ENCODE measurements at regions not wholly inside any gene's neighbourhood (a gene's known extent, or its start where the extent isn't known, plus 50 kb on each side); places are given as distances from the start of the nearest gene placed in this dataset.

DNA sequence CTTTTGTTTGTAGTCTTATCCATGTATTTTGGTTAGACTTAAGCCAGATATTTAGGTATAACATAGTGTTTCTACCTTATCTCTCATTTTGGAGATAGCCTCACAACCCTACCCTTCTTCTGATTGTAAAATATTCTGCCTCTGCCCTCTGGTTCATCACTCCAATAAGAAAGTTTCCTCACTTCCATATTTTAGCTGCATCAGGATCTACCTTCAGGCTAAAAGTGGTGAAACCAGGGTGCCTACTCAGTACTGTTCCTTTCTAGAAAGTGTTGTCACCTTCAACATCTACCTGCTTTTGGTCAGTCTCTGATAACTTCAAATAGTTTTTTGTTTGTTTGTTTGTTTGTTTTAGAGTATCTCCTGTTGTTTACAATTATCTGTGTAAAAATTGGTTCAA, 294.6 kb downstream of the ANXA1 start:
- DNase-seq (no peak), ATAC-seq (no peak)
- Histone ChIP-seq H3K4me3 (no peak overlapping the region), H3K4me1 (no peaks in the 10 kb centered on the region), H3K27me3 (no peaks in the 10 kb centered on the region), H3K27ac (no peak overlapping the region), H3K36me3 (no peaks in the 10 kb centered on the region), H3K9me3 (no peaks in the 10 kb centered on the region)
- intact Hi-C loops (cut with DNase I): no loop called here
- TF ChIP-seq, protein P1, sequence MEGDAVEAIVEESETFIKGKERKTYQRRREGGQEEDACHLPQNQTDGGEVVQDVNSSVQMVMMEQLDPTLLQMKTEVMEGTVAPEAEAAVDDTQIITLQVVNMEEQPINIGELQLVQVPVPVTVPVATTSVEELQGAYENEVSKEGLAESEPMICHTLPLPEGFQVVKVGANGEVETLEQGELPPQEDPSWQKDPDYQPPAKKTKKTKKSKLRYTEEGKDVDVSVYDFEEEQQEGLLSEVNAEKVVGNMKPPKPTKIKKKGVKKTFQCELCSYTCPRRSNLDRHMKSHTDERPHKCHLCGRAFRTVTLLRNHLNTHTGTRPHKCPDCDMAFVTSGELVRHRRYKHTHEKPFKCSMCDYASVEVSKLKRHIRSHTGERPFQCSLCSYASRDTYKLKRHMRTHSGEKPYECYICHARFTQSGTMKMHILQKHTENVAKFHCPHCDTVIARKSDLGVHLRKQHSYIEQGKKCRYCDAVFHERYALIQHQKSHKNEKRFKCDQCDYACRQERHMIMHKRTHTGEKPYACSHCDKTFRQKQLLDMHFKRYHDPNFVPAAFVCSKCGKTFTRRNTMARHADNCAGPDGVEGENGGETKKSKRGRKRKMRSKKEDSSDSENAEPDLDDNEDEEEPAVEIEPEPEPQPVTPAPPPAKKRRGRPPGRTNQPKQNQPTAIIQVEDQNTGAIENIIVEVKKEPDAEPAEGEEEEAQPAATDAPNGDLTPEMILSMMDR (IDR thresholded peaks at IDR 0.05): no peak

DNA sequence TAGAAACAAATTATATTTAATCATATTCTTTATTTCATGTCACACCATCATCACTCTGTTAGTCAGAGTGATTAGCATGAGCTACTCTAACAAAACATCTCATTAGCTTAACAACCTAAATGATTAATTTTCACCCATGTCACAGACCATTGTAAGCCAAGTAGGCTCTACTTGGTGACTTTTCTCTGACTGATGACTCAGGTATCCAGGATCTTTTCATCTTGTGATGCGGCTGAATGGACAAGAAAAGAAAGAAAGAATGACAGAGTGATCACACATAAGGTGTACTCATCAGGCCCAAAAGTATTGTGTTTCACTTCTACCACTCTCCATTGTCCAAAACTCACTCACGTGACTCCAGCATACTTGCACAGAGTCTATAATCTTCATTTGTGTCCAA, 299.3 kb downstream of the ANXA1 start:
- ATAC-seq (no peak), DNase-seq (no peak)
- Histone ChIP-seq H3K4me1 (no peaks in the 10 kb centered on the region), H3K27ac (no peak overlapping the region), H3K9me3 (no peaks in the 10 kb centered on the region), H3K36me3 (no peaks in the 10 kb centered on the region), H3K4me3 (no peak overlapping the region), H3K27me3 (no peaks in the 10 kb centered on the region)
- intact Hi-C loops (cut with DNase I): no loop called here
- TF ChIP-seq, protein P1 (IDR thresholded peaks at IDR 0.05): no peak

DNA sequence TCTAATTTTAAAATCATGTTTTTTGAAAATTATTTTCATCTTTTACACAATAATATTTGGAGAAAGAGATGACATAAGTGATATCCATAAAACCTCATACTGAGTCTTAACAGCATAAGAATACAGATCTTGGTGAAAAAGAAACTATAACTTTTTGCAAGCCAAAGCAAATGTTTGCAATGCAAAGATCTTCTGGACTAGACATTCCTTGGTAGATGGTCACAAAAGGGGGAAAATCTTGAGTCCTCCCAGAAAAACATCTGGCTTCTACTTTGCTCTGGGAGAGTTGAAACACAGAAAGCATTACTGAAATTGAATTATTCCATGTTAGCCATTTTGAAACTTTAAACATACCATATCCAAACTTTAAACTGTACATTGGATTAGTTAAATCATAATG, 308.2 kb downstream of the ANXA1 start:
- DNase-seq (no peak), ATAC-seq (no peak)
- Histone ChIP-seq H3K4me3 (no peak overlapping the region), H3K36me3 (no peaks in the 10 kb centered on the region), H3K27ac (no peak overlapping the region), H3K9me3 (no peaks in the 10 kb centered on the region), H3K27me3 (no peaks in the 10 kb centered on the region), H3K4me1 (no peaks in the 10 kb centered on the region)
- TF ChIP-seq, protein P1 (IDR thresholded peaks at IDR 0.05): no peak
- intact Hi-C loops (cut with DNase I): no loop called here

DNA sequence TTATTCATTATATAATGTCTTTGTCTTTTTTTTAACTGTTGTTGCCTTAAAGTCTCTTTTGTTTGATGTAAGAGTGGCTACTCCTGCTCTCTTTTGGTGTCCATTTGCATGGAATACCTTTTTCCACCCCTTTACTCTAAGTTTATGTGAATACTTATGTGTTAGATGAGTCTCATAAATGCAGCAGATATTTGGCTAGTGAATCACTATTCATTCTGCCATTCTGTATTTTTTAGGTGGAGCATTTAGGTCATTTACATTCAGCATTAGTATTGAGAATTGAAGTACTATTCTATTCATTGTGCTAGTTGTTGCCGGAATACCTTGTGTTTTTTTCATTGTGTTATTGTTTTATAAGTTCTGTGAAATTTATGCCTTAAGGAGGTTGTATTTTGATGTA, 317.1 kb downstream of the ANXA1 start:
- H3K27me3 ChIP-seq: no peaks in the 10 kb centered on the region
- H3K4me1 ChIP-seq: no peaks in the 10 kb centered on the region
- ATAC-seq (no peak), DNase-seq (no peak)
- no peak overlapping the region for H3K27ac ChIP-seq
- TF ChIP-seq, protein P1 (IDR thresholded peaks at IDR 0.05): no peak
- intact Hi-C loops (cut with DNase I): no loop called here
- no peak overlapping the region for H3K4me3 ChIP-seq
- no peaks in the 10 kb centered on the region for H3K9me3 ChIP-seq
- no peaks in the 10 kb centered on the region for H3K36me3 ChIP-seq

DNA sequence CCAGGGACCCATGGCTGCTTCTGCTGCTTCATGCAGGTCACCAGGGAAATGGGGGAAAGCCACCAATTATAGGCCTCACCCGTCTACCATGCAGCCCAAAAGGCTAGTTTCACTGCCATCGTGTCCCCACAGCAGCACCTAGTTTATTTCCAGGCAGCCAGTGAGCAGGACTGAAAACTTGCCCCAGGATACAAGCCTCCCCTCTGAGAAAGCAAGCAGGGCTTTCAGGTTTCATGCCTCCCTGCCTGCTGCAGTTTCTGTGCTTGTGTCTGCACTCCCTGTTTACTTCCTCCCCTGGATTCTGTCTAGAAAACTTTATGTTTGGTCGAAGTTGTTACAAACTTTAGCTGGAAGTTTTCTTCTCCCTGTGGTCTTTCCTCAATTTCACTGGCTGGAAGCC, 319.1 kb downstream of the ANXA1 start:
- Histone ChIP-seq H3K4me3 (no peak overlapping the region), H3K27me3 (no peaks in the 10 kb centered on the region), H3K4me1 (no peaks in the 10 kb centered on the region), H3K9me3 (no peaks in the 10 kb centered on the region), H3K27ac (no peak overlapping the region), H3K36me3 (no peaks in the 10 kb centered on the region)
- intact Hi-C loops (cut with DNase I): no loop called here
- no peak for DNase-seq
- TF ChIP-seq, protein P1 (IDR thresholded peaks at IDR 0.05): no peak
- no peak for ATAC-seq

DNA sequence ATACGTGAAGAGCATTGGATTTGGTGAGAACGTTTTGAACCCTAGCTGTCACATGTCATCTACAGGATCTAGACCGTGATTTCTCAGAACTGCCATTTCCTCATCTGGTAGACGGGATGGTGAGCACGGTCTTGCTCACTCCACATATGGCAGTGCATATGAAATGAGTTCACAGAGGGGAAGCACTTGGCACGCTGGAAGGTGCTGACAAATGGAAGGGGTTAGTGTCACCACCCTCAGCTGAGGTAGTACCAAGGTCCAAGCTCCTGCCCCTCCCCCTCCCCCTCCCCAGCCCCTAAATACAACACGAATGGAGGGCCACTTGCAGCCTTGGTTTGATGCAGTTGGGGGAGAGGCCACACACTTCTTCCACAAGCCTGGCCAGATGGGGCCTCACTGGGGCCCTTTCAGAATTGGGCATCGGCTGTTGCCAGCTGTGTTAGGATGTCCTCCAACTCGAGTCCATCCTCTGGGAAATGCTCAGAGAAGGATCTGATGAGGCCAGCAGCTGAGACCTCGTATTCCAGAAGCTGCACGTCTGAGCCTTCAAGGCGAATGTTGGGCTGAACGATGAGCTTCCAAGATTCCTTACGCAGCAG, 322.4 kb downstream of the ANXA1 start:
- intact Hi-C loops (cut with DNase I): no loop called here
- no peak for ATAC-seq
- no peaks in the 10 kb centered on the region for H3K9me3 ChIP-seq

More for the DNA sequence above, 322.4 kb downstream of the ANXA1 start:
- H3K36me3 ChIP-seq: no peaks in the 10 kb centered on the region
- no peak overlapping the region for H3K4me3 ChIP-seq
- no peak overlapping the region for H3K27ac ChIP-seq
- DNase-seq: no peak
- TF ChIP-seq, protein P1 (IDR thresholded peaks at IDR 0.05): no peak
- H3K4me1 ChIP-seq: no peaks in the 10 kb centered on the region
- H3K27me3 ChIP-seq: no peaks in the 10 kb centered on the region
